Activated CD4-positive, alpha-beta T cell treated with anti-CD3 and anti-CD28 coated beads, Interleukin-2, Interleukin-6, amounts not matched to agents 100 ng/mL and 50 ng/mL, durations not matched to agents 16 hours and 8 hours (primary cell): ENCODE measurements at regions not wholly inside any gene's neighbourhood (a gene's known extent, or its start where the extent isn't known, plus 50 kb on each side); places are given as distances from the start of the nearest gene placed in this dataset.

ENCODE experiments used
- DNase-seq: peaks from one replicate; pipeline ENCODE4 v3.0.0-alpha.2; 2020

DNA sequence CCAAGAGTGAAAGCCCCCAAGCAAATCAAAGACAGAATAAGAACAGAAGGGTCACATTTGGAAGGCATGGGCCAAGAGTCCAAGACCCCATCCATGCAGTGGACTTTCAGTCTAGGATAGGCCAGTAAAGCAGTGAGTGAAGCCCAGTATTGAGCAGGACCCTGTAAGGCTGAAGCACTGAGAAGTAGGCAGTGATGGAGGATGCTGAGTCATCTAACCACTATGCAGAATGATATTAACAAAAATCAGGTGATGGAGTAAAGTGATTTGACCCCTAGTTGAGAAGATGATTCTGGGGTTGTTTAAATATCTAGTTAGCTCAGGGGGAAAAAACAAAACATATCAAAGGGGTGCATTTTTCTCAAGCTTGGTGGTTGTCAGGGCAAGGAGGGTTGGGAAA lies 308.7 kb upstream of the PLXNA2 start:
- DNase-seq, result no peak

DNA sequence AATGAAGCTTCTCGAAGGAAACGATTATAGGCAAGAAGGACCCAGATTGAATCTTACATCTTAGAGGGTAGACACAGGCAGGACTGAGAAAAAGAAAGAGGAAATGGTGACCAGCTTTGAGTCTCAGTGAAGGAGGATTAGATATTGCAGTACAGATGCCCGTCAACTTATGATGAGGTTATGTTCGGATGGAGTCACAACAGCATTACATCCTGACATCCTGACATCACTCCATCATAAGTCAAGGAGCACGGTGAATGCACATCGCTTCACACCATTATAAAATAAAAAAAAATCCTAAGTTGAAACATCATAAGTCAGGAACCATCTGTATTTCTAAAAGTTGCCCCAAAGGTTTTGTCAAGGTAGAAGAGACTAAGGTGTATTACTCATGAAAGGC lies 312.3 kb upstream of the PLXNA2 start:
- no peak for DNase-seq

DNA sequence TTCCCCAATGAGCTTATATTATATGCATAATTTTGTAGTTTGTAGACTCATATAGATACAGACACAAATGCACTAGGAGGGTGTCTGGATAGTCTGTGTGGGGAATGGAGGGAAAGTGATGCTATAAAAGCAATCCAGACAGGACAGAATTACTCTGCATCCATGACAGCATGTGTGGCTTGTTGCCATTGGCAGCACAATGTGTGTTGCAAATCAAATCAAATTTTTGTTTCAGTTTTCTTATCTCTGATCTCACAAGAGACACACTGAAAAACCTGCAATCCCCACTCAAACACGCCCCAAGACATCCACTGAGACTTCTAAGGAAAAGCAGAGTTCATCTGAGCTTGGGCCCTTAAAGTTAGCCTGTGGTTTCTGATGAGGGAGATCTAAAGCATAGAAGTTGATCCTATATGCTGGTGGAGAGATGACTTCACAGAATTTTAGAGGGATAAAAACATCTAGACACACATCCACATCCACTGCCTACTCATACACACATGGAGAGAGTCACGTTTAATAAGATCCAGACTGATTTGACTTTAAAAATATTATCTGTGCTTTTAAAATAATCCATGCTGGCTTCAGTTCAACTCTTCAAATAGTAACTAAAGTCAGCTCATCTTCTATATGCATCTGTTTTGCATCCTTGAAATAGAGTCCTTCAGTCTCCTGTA lies 313.0 kb upstream of the PLXNA2 start:
- DNase-seq, result no peak

DNA sequence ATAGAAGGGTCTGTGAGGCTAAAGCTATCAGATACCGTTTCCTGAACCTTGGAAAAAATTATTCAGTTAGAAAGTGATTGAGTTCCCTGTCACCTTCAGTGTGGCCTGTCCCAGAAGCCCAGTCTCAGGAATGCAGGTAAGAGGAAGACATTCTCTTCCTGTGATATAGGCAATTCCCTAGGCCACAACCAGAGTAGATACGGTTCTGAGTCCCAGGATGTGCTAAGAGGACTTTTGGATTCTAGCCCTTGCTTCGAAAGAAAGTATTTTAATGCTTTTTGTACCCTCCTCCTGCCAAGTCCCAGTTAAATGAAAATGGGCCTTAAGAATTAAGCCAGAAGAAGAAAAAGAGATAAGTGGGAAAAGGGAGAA lies 313.5 kb upstream of the PLXNA2 start:
- DNase-seq, result no peak

GRCh38 chr1:208559597-208560329 lies 315.6 kb upstream of the PLXNA2 start:
- DNase-seq, result no peak

DNA sequence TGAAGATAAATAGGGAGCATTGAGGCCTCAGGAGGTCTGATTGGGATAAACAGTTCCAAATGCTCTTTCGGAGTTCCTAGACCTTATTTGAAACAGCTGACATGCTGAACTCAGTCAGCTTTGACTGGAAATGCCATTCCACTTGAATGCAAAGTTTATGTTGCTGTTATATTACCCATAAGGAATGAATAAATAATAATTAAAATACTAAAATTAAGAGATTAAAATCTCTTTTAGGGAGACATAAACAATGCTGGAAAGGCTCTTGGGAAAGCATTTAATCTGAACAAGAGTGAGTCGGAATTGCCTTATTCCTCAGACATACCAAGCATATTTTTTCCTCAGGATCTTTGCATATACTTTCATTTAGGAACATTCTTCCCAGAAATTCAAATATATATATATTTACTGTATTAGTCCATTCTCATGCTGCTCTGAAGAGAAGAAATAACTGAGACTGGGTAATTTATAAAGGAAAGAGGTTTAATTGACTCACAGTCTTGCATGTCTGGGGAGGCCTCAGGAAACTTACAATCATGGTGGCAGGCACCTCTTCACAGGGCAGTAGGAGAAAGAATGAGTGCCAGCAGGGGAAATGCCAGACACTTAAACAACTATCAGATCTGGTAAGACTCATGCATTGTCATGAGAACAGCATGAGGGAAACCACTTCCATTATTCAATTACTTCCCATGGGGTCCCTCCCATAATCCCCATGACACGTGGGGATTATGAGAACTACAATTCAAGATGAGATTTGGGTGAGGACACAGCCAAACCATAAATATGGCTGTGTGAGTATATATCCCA lies 318.2 kb upstream of the PLXNA2 start:
- no peak for DNase-seq

DNA sequence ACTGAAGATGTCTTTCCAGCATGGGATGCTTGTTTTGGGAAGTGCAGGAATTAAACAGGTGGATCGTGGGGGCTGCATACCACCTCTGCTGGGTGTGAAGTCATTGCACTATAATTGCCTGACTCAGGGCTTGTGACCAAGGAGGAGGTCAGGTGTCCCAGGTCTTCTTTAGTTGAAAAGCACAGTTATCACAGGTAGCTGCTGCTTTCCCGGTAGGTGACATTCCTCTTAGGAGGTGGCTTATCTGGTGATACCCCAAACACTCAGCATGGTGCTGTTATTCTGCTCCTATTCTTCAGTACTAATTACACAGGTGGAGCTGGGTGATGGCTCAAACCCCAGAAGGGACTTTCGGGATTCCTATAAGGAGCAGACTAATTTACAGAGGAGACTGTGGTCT lies 320.3 kb upstream of the PLXNA2 start:
- no peak for DNase-seq

- no peak for DNase-seq
These were observed 321.7 kb upstream of the PLXNA2 start for GRCh38 chr1:208565756-208566440.

DNA sequence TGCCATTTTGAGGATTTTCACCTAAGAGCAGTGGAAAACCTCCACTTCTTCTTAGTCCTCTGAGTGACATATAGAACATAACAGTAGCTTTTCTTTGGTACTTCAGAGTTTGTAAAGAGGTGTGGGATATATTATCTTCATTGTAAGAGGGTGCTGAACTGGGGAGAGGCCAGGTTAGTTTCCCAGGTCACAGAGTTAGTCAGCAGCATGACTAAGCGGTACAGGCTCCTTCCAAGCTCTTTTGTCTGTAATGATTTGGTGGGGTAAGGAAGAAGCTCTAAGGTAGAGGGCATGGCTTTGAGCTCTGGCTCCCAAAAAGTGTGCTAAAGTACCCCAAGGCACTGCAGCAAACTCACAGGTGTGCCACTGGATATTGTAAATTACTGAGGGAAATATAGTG lies 325.0 kb upstream of the PLXNA2 start:
- DNase-seq, result no peak

- DNase-seq, result no peak
These were observed 326.2 kb upstream of the PLXNA2 start for GRCh38 chr1:208570362-208570761.

DNA sequence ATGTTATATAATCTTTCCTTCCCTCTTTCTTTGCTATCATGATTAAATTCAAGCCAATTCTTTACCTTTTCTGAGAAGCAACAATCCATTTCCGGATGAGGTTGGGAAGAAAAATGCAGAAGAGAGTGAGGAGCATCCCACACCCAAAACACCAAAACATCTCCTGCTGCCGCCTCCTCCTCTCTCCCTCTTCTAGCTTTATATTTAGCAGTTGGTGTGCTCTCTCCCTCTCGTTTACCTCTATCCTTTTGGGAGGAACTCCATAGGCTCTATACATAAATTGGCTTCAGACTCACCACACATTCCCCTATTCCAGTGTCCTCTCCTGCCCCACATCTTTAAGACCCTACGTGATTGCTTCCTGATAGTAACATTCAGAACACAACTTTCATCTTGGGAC lies 332.2 kb upstream of the PLXNA2 start:
- DNase-seq, result no peak

DNA sequence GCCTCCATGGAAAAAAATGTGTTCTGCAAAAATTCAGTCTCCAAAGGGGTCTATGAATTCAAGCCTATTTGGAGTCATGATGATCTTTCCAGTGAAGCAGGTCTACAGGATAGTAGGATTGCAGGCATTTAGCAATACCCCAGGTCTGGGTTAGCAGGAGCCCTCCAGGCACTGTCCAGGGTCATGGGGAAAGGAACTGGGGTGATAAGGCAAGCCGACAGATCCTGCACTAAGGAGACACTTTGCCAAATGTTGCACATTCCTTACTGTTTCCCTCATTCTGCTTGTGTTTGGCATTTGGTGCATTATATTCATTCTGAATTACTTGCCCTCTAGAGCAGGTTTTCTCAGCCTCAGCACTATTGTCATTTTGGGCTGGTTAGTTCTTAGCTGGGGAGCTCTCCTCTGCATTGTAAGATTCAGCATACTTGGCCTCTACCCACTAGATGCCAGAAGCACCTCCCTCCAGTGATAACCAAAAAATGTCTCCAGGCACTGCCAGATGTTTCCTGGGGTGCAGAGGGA lies 333.3 kb upstream of the PLXNA2 start:
- no peak for DNase-seq

DNA sequence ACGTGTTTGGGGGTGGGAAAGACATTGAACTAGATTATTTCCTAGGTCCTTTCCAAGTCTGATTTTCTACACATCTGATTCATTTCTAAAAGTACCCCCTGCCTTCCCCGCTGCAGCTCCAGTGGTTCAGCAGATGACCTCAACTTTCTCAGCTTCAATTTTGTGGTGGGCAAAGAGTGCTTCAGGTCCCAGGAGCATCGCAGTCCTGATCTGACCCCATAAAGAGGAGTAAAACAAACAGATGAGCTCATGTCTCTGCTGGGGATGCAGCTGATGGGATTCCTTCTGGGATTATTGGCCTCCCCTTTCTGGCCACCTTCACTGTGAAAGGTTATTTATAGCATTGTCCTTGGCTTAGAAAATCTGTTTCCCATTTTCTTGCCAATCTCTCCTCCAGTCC lies 337.0 kb upstream of the PLXNA2 start:
- no peak for DNase-seq

GRCh38 chr1:208581667-208582066 lies 337.5 kb upstream of the PLXNA2 start:
- DNase-seq, result no peak

DNA sequence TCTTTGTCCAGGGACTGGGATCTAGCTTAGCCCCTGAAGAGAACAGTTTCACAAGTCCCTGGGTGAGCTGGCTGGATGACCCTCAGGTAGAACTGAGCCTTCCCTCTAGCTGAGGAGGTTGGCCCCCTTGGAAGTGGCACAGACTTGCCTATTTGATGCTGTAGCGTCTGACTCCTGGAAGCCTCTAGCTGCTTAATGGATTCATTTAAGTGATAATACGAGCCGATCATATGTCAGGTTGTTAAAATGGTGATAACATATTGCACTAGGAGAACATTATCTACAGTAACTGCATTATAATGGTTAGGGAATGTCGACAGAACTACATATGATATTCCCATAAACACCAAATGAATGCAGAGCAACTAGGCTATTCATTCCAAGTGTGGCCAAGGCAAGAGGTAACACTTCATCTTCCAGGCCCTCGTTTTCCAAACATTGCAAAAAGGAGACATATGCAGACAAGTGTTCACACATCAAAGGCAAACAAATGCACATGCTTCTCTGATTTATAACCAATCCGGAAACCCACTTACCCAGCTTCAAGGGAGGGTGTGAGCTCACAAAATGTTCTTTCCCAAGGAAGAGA lies 340.1 kb upstream of the PLXNA2 start:
- no peak for DNase-seq

- DNase-seq, result no peak
These were observed 342.9 kb upstream of the PLXNA2 start for GRCh38 chr1:208587110-208587509.

DNA sequence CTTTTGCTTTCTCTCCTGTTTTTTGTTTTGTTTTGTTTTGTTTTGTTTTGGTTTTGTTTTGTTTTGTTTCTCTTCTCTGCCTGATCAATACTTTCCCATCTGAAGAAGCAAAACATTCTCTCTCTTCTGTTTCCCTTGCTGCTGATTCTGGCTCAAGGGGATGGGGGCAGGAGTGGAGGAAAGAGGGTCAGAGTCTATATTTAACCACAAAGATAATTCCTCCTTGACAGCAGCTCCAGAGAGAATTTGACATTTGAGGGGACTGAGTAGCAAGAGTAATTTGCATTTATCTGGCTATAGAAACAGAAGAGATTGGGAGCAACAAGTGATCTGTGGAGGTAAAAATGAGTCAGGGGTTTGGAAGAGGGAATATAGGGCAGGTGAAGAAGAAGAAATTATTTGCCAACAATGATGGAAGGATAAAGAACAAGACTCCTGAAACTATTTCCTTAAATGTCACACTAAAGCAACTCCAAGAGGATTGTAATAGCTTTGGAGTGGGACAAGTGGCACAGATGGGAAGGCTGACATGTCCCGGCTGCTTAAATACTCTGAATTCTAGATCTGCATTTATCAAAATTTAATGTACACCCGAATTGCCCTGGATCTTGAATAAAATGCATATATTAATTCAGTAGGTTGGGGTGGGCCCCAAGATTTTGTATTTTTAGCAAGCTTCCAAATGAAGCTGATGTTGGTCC lies 349.3 kb upstream of the PLXNA2 start:
- DNase-seq, result no peak

DNA sequence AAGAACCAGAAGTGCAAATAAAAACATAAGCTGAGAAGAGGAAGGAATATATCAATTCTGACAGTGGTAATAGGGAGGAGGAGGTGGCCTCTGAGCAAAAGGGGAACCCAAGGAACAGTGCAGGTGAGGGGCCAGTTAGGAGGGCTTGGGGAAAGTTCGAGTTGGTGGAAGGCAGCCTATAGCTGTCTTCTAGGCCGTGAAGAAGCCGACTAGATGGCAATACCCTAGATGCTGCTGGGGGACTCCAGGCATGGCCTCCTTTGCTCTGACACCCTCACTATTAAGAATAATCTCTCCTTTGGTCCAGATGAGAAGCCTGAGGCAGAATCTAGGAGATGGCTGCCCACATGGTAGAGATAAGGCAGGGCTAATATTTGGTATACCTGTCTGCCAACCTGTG lies 351.1 kb upstream of the PLXNA2 start:
- DNase-seq, result no peak

- no peak for DNase-seq
These were observed 351.6 kb upstream of the PLXNA2 start for GRCh38 chr1:208595745-208596144.

GRCh38 chr1:208597571-208597970 lies 353.4 kb upstream of the PLXNA2 start:
- DNase-seq, result no peak

DNA sequence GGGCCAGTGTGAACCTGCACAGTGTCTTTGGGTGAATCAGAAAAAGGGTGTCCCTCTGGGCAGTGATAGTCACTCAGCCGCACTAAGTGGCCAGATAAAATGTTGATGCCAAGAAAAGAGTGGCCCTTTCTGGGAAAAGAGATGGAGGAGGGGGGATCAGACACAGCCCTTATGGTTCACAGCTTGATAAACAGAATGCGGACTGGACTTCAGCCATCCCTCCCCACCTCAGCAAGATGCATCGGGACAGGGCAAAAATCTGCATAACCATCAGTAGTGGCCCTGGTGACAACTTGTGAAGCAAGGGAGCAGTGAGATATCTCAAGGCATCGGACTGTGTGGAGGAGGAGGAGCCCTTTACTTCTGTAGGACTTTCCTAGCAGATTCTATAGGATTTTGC lies 353.8 kb upstream of the PLXNA2 start:
- DNase-seq, result no peak

DNA sequence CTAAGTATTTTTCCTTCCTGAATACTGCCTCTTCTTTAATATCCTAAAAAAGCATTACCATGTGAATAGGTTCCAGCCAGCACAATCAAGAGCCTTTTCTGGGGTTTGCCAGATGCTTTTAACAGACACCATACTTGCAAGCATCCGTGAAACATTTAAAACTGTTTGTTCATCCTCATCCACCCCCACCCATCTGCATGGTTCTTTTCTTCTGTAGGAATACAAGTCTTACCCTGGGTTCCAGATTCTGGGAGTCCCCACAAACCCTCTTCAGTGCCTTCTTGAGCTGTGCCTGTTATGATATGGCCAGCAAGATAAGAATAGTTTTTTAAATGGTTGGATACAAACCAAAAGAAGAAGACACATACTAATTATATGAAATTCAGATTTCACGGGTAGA lies 354.9 kb upstream of the PLXNA2 start:
- DNase-seq, result no peak
